Cardiac fibroblast (primary cell): ENCODE measurements at regions not wholly inside any gene's neighbourhood (a gene's known extent, or its start where the extent isn't known, plus 50 kb on each side); places are given as distances from the start of the nearest gene placed in this dataset.

ENCODE experiments used
- DNase-seq, 2 donors: peaks; one replicate each; pipeline versions ENCODE4 v3.0.0 to v3.0.0-alpha.2; 2010; ENCODE audit warnings: low read depth in 2 of 2
- H3K4me3 ChIP-seq, 2 donors: replicated peaks in 1 of 2; 1 replicate in 1 of 2; 2 replicates in 1 of 2; pipeline ENCODE4 v1.5.1; 2011; ENCODE audit warnings: low read depth in 2 of 2, low read length in 2 of 2, mild to moderate bottlenecking in 2 of 2, moderate library complexity in 1 of 2
- CTCF ChIP-seq: IDR thresholded peaks from one replicate; pipeline ENCODE4 v1.5.1; 2011; ENCODE audit warnings: low read depth, mild to moderate bottlenecking, low read length, inconsistent platforms

GRCh38 chr9:115192280-115192679 is 74.3 kb upstream of the TNC start:
- DNase-seq, result no peak
- TF ChIP-seq CTCF, result no peak

GRCh38 chr9:115192835-115193525 is 75.0 kb upstream of the TNC start:
- no peak for DNase-seq
- H3K4me3 ChIP-seq, result no peak overlapping the region
- TF ChIP-seq CTCF, result no peak

More at GRCh38 chr9:115192280-115192679, 74.3 kb upstream of the TNC start:
- H3K4me3 ChIP-seq, result no peak overlapping the region

GRCh38 chr9:115193777-115194176 is 75.8 kb upstream of the TNC start:
- TF ChIP-seq CTCF, result no peak
- H3K4me3 ChIP-seq, result no peak overlapping the region
- no peak for DNase-seq

GRCh38 chr9:115194216-115194615 is 76.3 kb upstream of the TNC start:
- DNase-seq, result peak in 1 of 2 donors; percentile 37
- no peak overlapping the region for H3K4me3 ChIP-seq
- no peak for TF ChIP-seq CTCF

- DNase-seq, result peak in 1 of 2 donors; percentile 18
- H3K4me3 ChIP-seq, result no peak overlapping the region
- no peak for TF ChIP-seq CTCF
Observed at GRCh38 chr9:115195912-115196311, 78.0 kb upstream of the TNC start.

- H3K4me3 ChIP-seq, result no peak overlapping the region
- TF ChIP-seq CTCF, result no peak
- DNase-seq, result no peak
Observed at GRCh38 chr9:115196919-115197318, 79.0 kb upstream of the TNC start.

- TF ChIP-seq CTCF, result no peak
- H3K4me3 ChIP-seq, result no peak overlapping the region
- DNase-seq, result peak in 1 of 2 donors; percentile 51
Observed at GRCh38 chr9:115198001-115198400, 80.0 kb upstream of the TNC start.
